ENCODE measurements at regions not wholly inside any gene's neighbourhood (a gene's known extent, or its start where the extent isn't known, plus 50 kb on each side); places are given as distances from the start of the nearest gene placed in this dataset.

DNA sequence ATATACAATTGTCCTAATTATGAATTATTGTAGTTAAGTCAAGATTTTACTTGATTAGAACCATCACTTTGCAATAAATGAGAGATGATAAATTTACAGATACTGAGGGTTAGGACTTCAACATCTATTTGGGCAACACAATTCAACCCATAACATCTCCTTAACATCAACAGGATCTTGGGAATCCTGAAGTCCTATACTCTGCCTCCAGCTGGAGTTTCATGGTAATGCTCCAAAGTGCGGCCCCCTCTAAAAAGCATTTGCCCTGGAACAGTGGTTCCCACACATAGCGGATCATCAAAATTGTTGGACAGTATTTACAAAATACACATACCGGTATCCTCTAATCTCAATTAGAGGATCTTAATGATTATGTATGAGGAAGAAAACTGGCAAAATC is 618.6 kb downstream of the CENPC start:
- no peak overlapping the region for H3K9ac ChIP-seq (ENCODE audit: low read depth, low read length, poor library complexity, severe bottlenecking)
- H3F3A ChIP-seq (ENCODE audit: low read depth): no peaks in the 10 kb centered on the region
- TF ChIP-seq CTCF (conservative IDR thresholded peaks at IDR 0.05; ENCODE audit: low read length): no peak
- no peak for TF ChIP-seq EZH2phosphoT487 (IDR thresholded peaks at IDR 0.05; ENCODE audit: borderline replicate concordance)
- H3K4me3 ChIP-seq (ENCODE audit: low read length, poor library complexity, severe bottlenecking): no peak overlapping the region
- H3K4me1 ChIP-seq (ENCODE audit: insufficient read depth, low read length, poor library complexity, severe bottlenecking): no peaks in the 10 kb centered on the region
- no peaks in the 10 kb centered on the region for H3K9me2 ChIP-seq (replicated peaks; ENCODE audit: low read depth, low read length)
- H3K4me2 ChIP-seq (ENCODE audit: low read depth, low read length, poor library complexity, severe bottlenecking): no peak overlapping the region
- no peaks in the 10 kb centered on the region for H3K27me3 ChIP-seq (ENCODE audit: insufficient read depth, low read length, poor library complexity, severe bottlenecking)
- H3K9me3 ChIP-seq (ENCODE audit: insufficient read depth, low read depth, low read length): no peaks in the 10 kb centered on the region
- no peaks in the 10 kb centered on the region for H4K20me1 ChIP-seq (ENCODE audit: insufficient read depth, low read length, poor library complexity, severe bottlenecking)
- no peaks in the 10 kb centered on the region for H3K79me2 ChIP-seq (ENCODE audit: insufficient read depth, low read length)
- H3K36me3 ChIP-seq (ENCODE audit: insufficient read depth, low read length): no peaks in the 10 kb centered on the region
- H2AFZ ChIP-seq (ENCODE audit: low read length): no peak overlapping the region

GRCh38 chr4:66923081-66923865 is 622.0 kb downstream of the CENPC start:
- Histone ChIP-seq H3K9ac (ENCODE audit: low read depth, low read length, poor library complexity, severe bottlenecking) (no peak overlapping the region), H3K79me2 (ENCODE audit: insufficient read depth, low read length) (no peaks in the 10 kb centered on the region), H3K4me1 (ENCODE audit: insufficient read depth, low read length, poor library complexity, severe bottlenecking) (no peaks in the 10 kb centered on the region), H3K4me3 (ENCODE audit: low read length, poor library complexity, severe bottlenecking) (no peak overlapping the region), H3K9me2 (replicated peaks; ENCODE audit: low read depth, low read length) (no peaks in the 10 kb centered on the region), H4K20me1 (ENCODE audit: insufficient read depth, low read length, poor library complexity, severe bottlenecking) (no peaks in the 10 kb centered on the region), H3K9me3 (ENCODE audit: insufficient read depth, low read depth, low read length) (no peaks in the 10 kb centered on the region), H2AFZ (ENCODE audit: low read length) (no peak overlapping the region), H3K4me2 (ENCODE audit: low read depth, low read length, poor library complexity, severe bottlenecking) (no peak overlapping the region), H3F3A (ENCODE audit: low read depth) (no peaks in the 10 kb centered on the region), H3K27me3 (ENCODE audit: insufficient read depth, low read length, poor library complexity, severe bottlenecking) (no peaks in the 10 kb centered on the region), H3K36me3 (ENCODE audit: insufficient read depth, low read length) (no peaks in the 10 kb centered on the region)
- TF ChIP-seq EZH2phosphoT487 (IDR thresholded peaks at IDR 0.05; ENCODE audit: borderline replicate concordance): no peak
- no peak for TF ChIP-seq CTCF (conservative IDR thresholded peaks at IDR 0.05; ENCODE audit: low read length)

DNA sequence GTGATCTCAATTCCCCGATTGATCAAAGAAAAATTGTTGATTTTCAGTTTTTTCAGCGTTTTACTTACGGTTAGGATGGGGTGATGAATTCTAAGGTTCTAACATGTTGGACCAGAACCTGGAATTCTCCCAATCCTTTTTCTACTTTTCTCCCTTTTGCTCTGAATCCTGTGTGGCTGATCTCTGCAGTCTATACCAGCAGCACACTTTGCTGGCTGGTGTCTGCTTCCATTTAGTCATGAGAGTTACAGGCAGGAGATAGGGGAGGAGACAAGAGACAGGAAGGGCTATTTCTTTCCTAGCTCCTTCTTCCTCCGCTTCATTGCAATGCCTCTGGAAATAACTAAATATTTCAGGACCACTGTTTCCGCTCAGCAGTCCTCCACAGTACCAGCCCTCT is 623.9 kb downstream of the CENPC start:
- Histone ChIP-seq H3K4me3 (ENCODE audit: low read length, poor library complexity, severe bottlenecking) (no peak overlapping the region), H4K20me1 (ENCODE audit: insufficient read depth, low read length, poor library complexity, severe bottlenecking) (no peaks in the 10 kb centered on the region), H3K4me1 (ENCODE audit: insufficient read depth, low read length, poor library complexity, severe bottlenecking) (no peaks in the 10 kb centered on the region), H3K9ac (ENCODE audit: low read depth, low read length, poor library complexity, severe bottlenecking) (no peak overlapping the region), H2AFZ (ENCODE audit: low read length) (no peak overlapping the region), H3F3A (ENCODE audit: low read depth) (no peaks in the 10 kb centered on the region), H3K4me2 (ENCODE audit: low read depth, low read length, poor library complexity, severe bottlenecking) (no peak overlapping the region), H3K79me2 (ENCODE audit: insufficient read depth, low read length) (no peaks in the 10 kb centered on the region), H3K36me3 (ENCODE audit: insufficient read depth, low read length) (no peaks in the 10 kb centered on the region), H3K9me3 (ENCODE audit: insufficient read depth, low read depth, low read length) (no peaks in the 10 kb centered on the region), H3K9me2 (replicated peaks; ENCODE audit: low read depth, low read length) (no peaks in the 10 kb centered on the region), H3K27me3 (ENCODE audit: insufficient read depth, low read length, poor library complexity, severe bottlenecking) (no peaks in the 10 kb centered on the region)
- no peak for TF ChIP-seq EZH2phosphoT487 (IDR thresholded peaks at IDR 0.05; ENCODE audit: borderline replicate concordance)
- no peak for TF ChIP-seq CTCF (conservative IDR thresholded peaks at IDR 0.05; ENCODE audit: low read length)
